K562 (cell line): ENCODE measurements at regions not wholly inside any gene's neighbourhood (a gene's known extent, or its start where the extent isn't known, plus 50 kb on each side); places are given as distances from the start of the nearest gene placed in this dataset.

ENCODE experiments used
- ATAC-seq: fragments of 200-7000 bp; cut with Tn5 transposase; 3 replicates; pipeline ENCODE4 v1.9.1; 2020; ENCODE audit warnings: moderate library complexity
- BruUV-seq: library from RNA; stranded (reverse); fragments of 400-500 nt; replicated peaks from 2 replicates; lab custom pipeline; 2021; lab: Mats Ljungman, UMichigan
- CTCF ChIA-PET: fragments of 300-600 bp; formaldehyde crosslinking; extraction: SDS; loops from one replicate; lab custom pipeline; 2021; ENCODE audit warnings: low intra/inter-chr PET ratio; lab: Yijun Ruan, JAX
- POLR2A ChIA-PET: fragments of 300-600, 350-650 bp; sonication (Branson Sonifier 250); formaldehyde crosslinking; extraction: SDS; loops from one replicate; lab custom pipeline; 2021; ENCODE audit warnings: antibody characterized with exemption, inconsistent platforms; lab: Yijun Ruan, JAX
- DNase-seq, 4 experiments: peaks; one replicate each; pipeline versions ENCODE4 v3.0.0 to v3.0.0-alpha.2; 2011 to 2018; ENCODE audit warnings: low spot score in 3 of 4, mixed read lengths in 3 of 4; ENCODE audit errors: extremely low read depth in 1 of 4
- FAIRE-seq: peaks from 2 replicates; lab custom pipeline; 2011; peaks lifted over from hg19 to GRCh38; lab: Jason Lieb, UNC
- H2AFZ ChIP-seq: 2 replicates; pipeline ENCODE4 v1.6.0; 2011; ENCODE audit warnings: low read depth, low read length, control low read depth, inconsistent platforms
- H3K27ac ChIP-seq: fragments of 200-600 bp; 3 replicates; pipeline ENCODE4 v1.8.0; 2011; ENCODE audit warnings: low read depth, mild to moderate bottlenecking, control low read depth, inconsistent platforms, low read length, moderate library complexity, mixed read lengths; ENCODE audit errors: extremely low read depth
- H3K27me3 ChIP-seq, 2 experiments: fragments of 300-600 bp in 1 of 2; 2 replicates in 1 of 2; 3 replicates in 1 of 2; pipeline versions ENCODE4 v1.6.0 to v1.8.0; 2011; ENCODE audit warnings: inconsistent platforms in 2 of 2, low read length in 2 of 2, mild to moderate bottlenecking in 1 of 2, mixed read lengths in 1 of 2, moderate library complexity in 1 of 2; ENCODE audit not compliant: control insufficient read depth in 2 of 2, insufficient read depth in 2 of 2
- H3K36me3 ChIP-seq: fragments of 300-600 bp; 3 replicates; pipeline ENCODE4 v1.8.0; 2011; ENCODE audit warnings: mild to moderate bottlenecking, low read length, inconsistent platforms; ENCODE audit not compliant: control insufficient read depth, insufficient read depth
- H3K4me1 ChIP-seq, 2 experiments: fragments of 200-600 bp in 1 of 2; replicated peaks in 1 of 2; 2 replicates in 1 of 2; 3 replicates in 1 of 2; pipeline versions ENCODE4 v1.5.1 to v1.8.0; 2011; ENCODE audit warnings: inconsistent platforms in 2 of 2, low read length in 2 of 2, mild to moderate bottlenecking in 1 of 2, mixed read lengths in 1 of 2, moderate library complexity in 1 of 2; ENCODE audit not compliant: control insufficient read depth in 2 of 2, insufficient read depth in 2 of 2
- H3K4me2 ChIP-seq: 2 replicates; pipeline ENCODE4 v1.6.1; 2011; ENCODE audit warnings: low read length, control low read depth, inconsistent platforms, mixed read lengths; ENCODE audit not compliant: insufficient read depth
- H3K4me3 ChIP-seq: fragments of 200-600 bp; sonication (generic), shearing (Covaris generic); 2 replicates; pipeline ENCODE4 v1.5.1; 2016; ENCODE audit warnings: control low read depth, inconsistent platforms
- H3K79me2 ChIP-seq: fragments of 200-600 bp; 3 replicates; pipeline ENCODE4 v1.8.0; 2011; ENCODE audit warnings: low read length, inconsistent platforms; ENCODE audit not compliant: control insufficient read depth, insufficient read depth
- H3K9ac ChIP-seq, 2 experiments: 2 replicates each; pipeline versions ENCODE4 v1.6.0 to v1.6.1; 2011; ENCODE audit warnings: low read depth in 2 of 2, low read length in 2 of 2, control low read depth in 1 of 2, inconsistent platforms in 1 of 2, mild to moderate bottlenecking in 1 of 2, mixed read lengths in 1 of 2; ENCODE audit not compliant: insufficient read depth in 1 of 2
- H3K9me1 ChIP-seq: one replicate; pipeline ENCODE4 v1.6.0; 2011; ENCODE audit warnings: inconsistent platforms, mild to moderate bottlenecking, low read length, moderate library complexity; ENCODE audit not compliant: control insufficient read depth, insufficient read depth
- H3K9me3 ChIP-seq: replicated peaks from 2 replicates; pipeline ENCODE4 v1.5.1; 2011; ENCODE audit warnings: low read depth, low read length, inconsistent platforms; ENCODE audit not compliant: control insufficient read depth, insufficient read depth
- H4K20me1 ChIP-seq: replicated peaks from 2 replicates; pipeline ENCODE4 v1.6.1; 2011; ENCODE audit warnings: low read length, inconsistent platforms, mixed read lengths; ENCODE audit not compliant: control insufficient read depth, insufficient read depth
- HIVEP1 ChIP-seq: fragments of 250-450 bp; sonication (Bioruptor Pico); IDR thresholded peaks from 2 replicates; pipeline ENCODE4 v1.4.0; 2020; ENCODE audit warnings: mild to moderate bottlenecking
- MAFF ChIP-seq: IDR thresholded peaks from 2 replicates; pipeline ENCODE4 v1.6.1; 2012; ENCODE audit warnings: low read length, improper control_type of control experiment
- NFIC ChIP-seq: fragments of 450-650 bp; IDR thresholded peaks from 2 replicates; pipeline ENCODE4 v1.6.1; 2017; ENCODE audit warnings: mild to moderate bottlenecking, inconsistent platforms
- NFRKB ChIP-seq: fragments of 450-650 bp; IDR thresholded peaks from 2 replicates; pipeline ENCODE4 v1.6.1; 2016; ENCODE audit warnings: low read depth
- POLR2H ChIP-seq: IDR thresholded peaks from 2 replicates; pipeline ENCODE4 v1.6.1; 2016; ENCODE audit warnings: missing genetic modification characterization, low read depth, mild to moderate bottlenecking, control low read depth, missing compliant biosample characterization, moderate library complexity
- ZBTB7A ChIP-seq: IDR thresholded peaks from 2 replicates; pipeline ENCODE4 v1.6.1; 2011; ENCODE audit warnings: low read depth, mild to moderate bottlenecking, low read length, moderate library complexity, borderline replicate concordance; ENCODE audit not compliant: control insufficient read depth
- ZEB2 ChIP-seq: fragments of 450-650 bp; IDR thresholded peaks from 2 replicates; pipeline ENCODE4 v1.6.1; 2016
- WGBS: fragments of 100-300 bp; shearing (Covaris generic); methylation state at CpG from one replicate; pipeline ENCODE4 v1.1.6; 2016; ENCODE audit warnings: low coverage, mixed read lengths; ENCODE audit not compliant: insufficient coverage; ENCODE audit errors: missing lambda C conversion rate; 5-methylcytosine and 5-hydroxymethylcytosine counted together
- in situ Hi-C: fragments of 300-500 bp; cut with MboI; formaldehyde crosslinking; loops from 4 replicates; pipeline ENCODE4 v1.15.0; 2018; ENCODE audit warnings: inconsistent platforms, mixed read lengths
- intact Hi-C: fragments of 100-400 bp; cut with micrococcal nuclease; formaldehyde crosslinking; loops from 2 replicates; pipeline ENCODE4 v1.14.2; 2022
- TF ChIP-seq, protein P1 (sequence below): fragments of 450-650 bp; IDR thresholded peaks from 2 replicates; pipeline ENCODE4 v1.6.1; 2016; ENCODE audit warnings: antibody characterized with exemption
- TF ChIP-seq, protein P2 (sequence below): fragments of 450-650 bp; conservative IDR thresholded peaks from 2 replicates; pipeline ENCODE4 v1.6.1; 2016; ENCODE audit warnings: missing genetic modification characterization, low read depth, mild to moderate bottlenecking, missing compliant biosample characterization, moderate library complexity

DNA sequence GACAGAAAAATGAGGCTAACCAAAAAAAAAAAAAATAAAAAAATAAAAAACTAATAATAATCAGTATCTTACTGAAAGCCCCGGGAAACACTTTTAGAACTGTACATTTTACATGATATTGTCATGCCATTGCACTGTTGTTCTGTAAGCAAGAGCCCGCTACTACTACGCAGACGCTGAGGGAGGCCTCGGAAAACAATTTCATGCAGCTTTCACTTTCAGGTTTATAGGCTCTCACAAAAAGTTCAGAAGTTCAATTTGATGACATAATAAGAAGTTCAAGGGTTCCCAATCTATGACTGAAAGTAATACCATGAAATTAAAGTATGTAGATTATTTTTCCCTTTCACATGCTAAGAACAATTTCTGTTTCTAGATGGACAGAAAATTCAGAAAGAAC is 318.3 kb upstream of the ITGA1 start:
- Histone ChIP-seq H2AFZ (no peak overlapping the region), H3K36me3 (no peaks in the 10 kb centered on the region), H3K27me3 (no peaks in the 10 kb centered on the region), H3K4me2 (no peak overlapping the region), H3K9me3 (no peaks in the 10 kb centered on the region; the same call in 1 of the 2 replicates), H3K27ac (no peak overlapping the region), H3K9me1 (no peaks in the 10 kb centered on the region), H3K4me1 (no peaks in the 10 kb centered on the region), H3K4me3 (no peak overlapping the region), H4K20me1 (no peaks in the 10 kb centered on the region), H3K79me2 (no peaks in the 10 kb centered on the region), H3K9ac (no peak overlapping the region)
- no peak for DNase-seq
- no TSS peak for BruUV-seq
- ChIA-PET POLR2A (no interaction called here), CTCF (no interaction called here)
- ATAC-seq, result no peak
- WGBS, result 2% methylated on average over 5 of the region's 5 CpGs
- in situ Hi-C loops (no loop called here), intact Hi-C loops (no loop called here)
- no peak for FAIRE-seq
- TF ChIP-seq ZBTB7A, result no peak
- TF ChIP-seq, protein P1, sequence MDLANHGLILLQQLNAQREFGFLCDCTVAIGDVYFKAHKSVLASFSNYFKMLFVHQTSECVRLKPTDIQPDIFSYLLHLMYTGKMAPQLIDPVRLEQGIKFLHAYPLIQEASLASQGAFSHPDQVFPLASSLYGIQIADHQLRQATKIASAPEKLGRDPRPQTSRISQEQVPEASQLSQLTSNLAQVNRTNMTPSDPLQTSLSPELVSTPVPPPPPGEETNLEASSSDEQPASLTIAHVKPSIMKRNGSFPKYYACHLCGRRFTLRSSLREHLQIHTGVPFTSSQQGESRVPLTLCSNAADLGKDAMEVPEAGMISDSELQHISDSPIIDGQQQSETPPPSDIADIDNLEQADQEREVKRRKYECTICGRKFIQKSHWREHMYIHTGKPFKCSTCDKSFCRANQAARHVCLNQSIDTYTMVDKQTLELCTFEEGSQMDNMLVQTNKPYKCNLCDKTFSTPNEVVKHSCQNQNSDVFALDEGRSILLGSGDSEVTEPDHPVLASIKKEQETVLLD, result no peak
- TF ChIP-seq POLR2H (tag), result no peak
- TF ChIP-seq, protein P2, sequence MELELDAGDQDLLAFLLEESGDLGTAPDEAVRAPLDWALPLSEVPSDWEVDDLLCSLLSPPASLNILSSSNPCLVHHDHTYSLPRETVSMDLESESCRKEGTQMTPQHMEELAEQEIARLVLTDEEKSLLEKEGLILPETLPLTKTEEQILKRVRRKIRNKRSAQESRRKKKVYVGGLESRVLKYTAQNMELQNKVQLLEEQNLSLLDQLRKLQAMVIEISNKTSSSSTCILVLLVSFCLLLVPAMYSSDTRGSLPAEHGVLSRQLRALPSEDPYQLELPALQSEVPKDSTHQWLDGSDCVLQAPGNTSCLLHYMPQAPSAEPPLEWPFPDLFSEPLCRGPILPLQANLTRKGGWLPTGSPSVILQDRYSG, result no peak
- no peak for TF ChIP-seq MAFF
- TF ChIP-seq ZEB2, result no peak
- no peak for TF ChIP-seq NFIC
- no peak for TF ChIP-seq NFRKB
- TF ChIP-seq HIVEP1 (CRISPR knock-in tag), result no peak
